IMR-90 (cell line): ENCODE measurements at regions not wholly inside any gene's neighbourhood (a gene's known extent, or its start where the extent isn't known, plus 50 kb on each side); places are given as distances from the start of the nearest gene placed in this dataset.

Experiments used
- ATAC-seq: fragments of 200-7000 bp; cut with Tn5 transposase; 2 replicates; pipeline ENCODE4 v1.9.1; 2020; ENCODE audit warnings: low read depth, mild to moderate bottlenecking, moderate library complexity
- BruUV-seq: library from RNA; stranded (reverse); fragments of 400-500 nt; replicated peaks from 2 replicates; lab custom pipeline; 2021; lab: Mats Ljungman, UMichigan
- CTCF ChIA-PET: fragments of 300-600 bp; formaldehyde crosslinking; extraction: SDS; loops from one replicate; lab custom pipeline; 2021; ENCODE audit warnings: antibody characterized with exemption; lab: Yijun Ruan, JAX
- POLR2A ChIA-PET: fragments of 300-600 bp; sonication (Branson Sonifier 250); formaldehyde crosslinking; loops from one replicate; lab custom pipeline; 2022; ENCODE audit warnings: antibody characterized with exemption; ENCODE audit not compliant: unreplicated experiment; lab: Charles Lee
- DNase-seq: peaks from one replicate; pipeline ENCODE4 v3.0.0; 2013
- H2AFZ ChIP-seq: replicated peaks from 2 replicates; pipeline ENCODE3; 2013; ENCODE audit warnings: low read length, mild to moderate bottlenecking; ENCODE audit not compliant: poor library complexity
- H2AK5ac ChIP-seq: 2 replicates; pipeline ENCODE4 v1.6.1; 2013; ENCODE audit warnings: low read depth, low read length, inconsistent platforms
- H2AK9ac ChIP-seq: replicated peaks from 2 replicates; pipeline ENCODE3; 2013; ENCODE audit warnings: mild to moderate bottlenecking, low read depth, low read length, moderate library complexity; ENCODE audit not compliant: poor library complexity
- H2BK120ac ChIP-seq: 2 replicates; pipeline ENCODE4 v1.6.1; 2013; ENCODE audit warnings: low read depth, low read length, inconsistent platforms
- H2BK15ac ChIP-seq: 3 replicates; pipeline ENCODE4 v1.6.1; 2013; ENCODE audit warnings: low read depth, low read length, inconsistent platforms
- H2BK20ac ChIP-seq: 2 replicates; pipeline ENCODE4 v1.6.1; 2013; ENCODE audit warnings: low read depth, mild to moderate bottlenecking, inconsistent platforms, low read length, moderate library complexity
- H2BK5ac ChIP-seq: 2 replicates; pipeline ENCODE4 v1.6.1; 2013; ENCODE audit warnings: mild to moderate bottlenecking, low read depth, low read length, inconsistent platforms; ENCODE audit not compliant: poor library complexity, severe bottlenecking
- H3K14ac ChIP-seq: replicated peaks from 2 replicates; pipeline ENCODE4 v1.6.1; 2013; ENCODE audit warnings: low read depth, low read length, inconsistent platforms
- H3K18ac ChIP-seq: 2 replicates; pipeline ENCODE4 v1.6.1; 2013; ENCODE audit warnings: low read depth, low read length, control low read depth
- H3K23ac ChIP-seq: 2 replicates; pipeline ENCODE4 v1.6.1; 2013; ENCODE audit warnings: low read depth, low read length, inconsistent platforms
- H3K27ac ChIP-seq: 2 replicates; pipeline ENCODE4 v1.5.1; 2013; ENCODE audit warnings: mild to moderate bottlenecking, control low read depth, low read length; ENCODE audit not compliant: insufficient read depth
- H3K27me3 ChIP-seq: 2 replicates; pipeline ENCODE4 v1.6.1; 2013; ENCODE audit warnings: low read length; ENCODE audit not compliant: control insufficient read depth, insufficient read depth
- H3K36me3 ChIP-seq: 2 replicates; pipeline ENCODE4 v1.6.1; 2013; ENCODE audit warnings: low read length, mixed read lengths; ENCODE audit not compliant: control insufficient read depth, insufficient read depth
- H3K4ac ChIP-seq: 2 replicates; pipeline ENCODE4 v1.6.1; 2013; ENCODE audit warnings: low read depth, low read length, inconsistent platforms
- H3K4me1 ChIP-seq: 2 replicates; pipeline ENCODE4 v1.6.1; 2013; ENCODE audit warnings: low read length, mixed read lengths; ENCODE audit not compliant: control insufficient read depth, insufficient read depth
- H3K4me2 ChIP-seq: 2 replicates; pipeline ENCODE4 v1.6.1; 2013; ENCODE audit warnings: low read depth, mild to moderate bottlenecking, control low read depth, low read length, moderate library complexity
- H3K4me3 ChIP-seq: 2 replicates; pipeline ENCODE4 v1.5.1; 2013; ENCODE audit warnings: low read depth, mild to moderate bottlenecking, control low read depth, low read length, moderate library complexity; ENCODE audit not compliant: insufficient read depth
- H3K56ac ChIP-seq: 2 replicates; pipeline ENCODE4 v1.6.1; 2013; ENCODE audit warnings: low read length, inconsistent platforms; ENCODE audit not compliant: insufficient read depth; ENCODE audit errors: extremely low read depth
- H3K79me1 ChIP-seq, 2 experiments: 2 replicates each; pipeline ENCODE4 v1.6.1; 2013; ENCODE audit warnings: low read length in 2 of 2, inconsistent platforms in 1 of 2, low read depth in 1 of 2
- H3K9ac ChIP-seq: 2 replicates; pipeline ENCODE4 v1.6.1; 2013; ENCODE audit warnings: low read depth, low read length, control low read depth
- H3K9me1 ChIP-seq: 2 replicates; pipeline ENCODE4 v1.6.1; 2013; ENCODE audit warnings: low read length, inconsistent platforms; ENCODE audit not compliant: insufficient read depth
- H3K9me3 ChIP-seq: 2 replicates; pipeline ENCODE4 v1.6.1; 2013; ENCODE audit warnings: low read length; ENCODE audit not compliant: control insufficient read depth, insufficient read depth
- H4K20me1 ChIP-seq: 2 replicates; pipeline ENCODE4 v1.6.1; 2013; ENCODE audit warnings: low read length, inconsistent platforms; ENCODE audit not compliant: insufficient read depth
- H4K5ac ChIP-seq: 2 replicates; pipeline ENCODE4 v1.6.1; 2013; ENCODE audit warnings: mild to moderate bottlenecking, low read depth, low read length, control low read depth
- H4K8ac ChIP-seq, 2 experiments: 2 replicates each; pipeline ENCODE4 v1.6.1; 2013; ENCODE audit warnings: low read depth in 2 of 2, low read length in 2 of 2, control low read depth in 1 of 2, inconsistent platforms in 1 of 2
- H4K91ac ChIP-seq: 2 replicates; pipeline ENCODE4 v1.6.1; 2013; ENCODE audit warnings: low read depth, low read length, inconsistent platforms; ENCODE audit not compliant: insufficient read depth
- BHLHE40 ChIP-seq: fragments of 150-350 bp; IDR thresholded peaks from 2 replicates; pipeline ENCODE4 v1.6.1; 2016; ENCODE audit warnings: mild to moderate bottlenecking, low read depth, low read length
- CHD1 ChIP-seq: IDR thresholded peaks from 2 replicates; pipeline ENCODE4 v1.6.1; 2012; ENCODE audit warnings: low read depth, low read length, improper control_type of control experiment
- CTCF ChIP-seq: conservative IDR thresholded peaks from 2 replicates; pipeline ENCODE4 v1.5.1; 2012; ENCODE audit warnings: mild to moderate bottlenecking, low read depth, low read length, improper control_type of control experiment
- ELK1 ChIP-seq: fragments of 150-350 bp; IDR thresholded peaks from 2 replicates; pipeline ENCODE4 v1.6.1; 2016; ENCODE audit warnings: low read depth, mild to moderate bottlenecking, low read length, moderate library complexity, borderline replicate concordance
- MAFK ChIP-seq: IDR thresholded peaks from 2 replicates; pipeline ENCODE4 v1.6.1; 2012; ENCODE audit warnings: low read depth, low read length, improper control_type of control experiment
- MAZ ChIP-seq: IDR thresholded peaks from 2 replicates; pipeline ENCODE4 v1.6.1; 2012; ENCODE audit warnings: low read depth, mild to moderate bottlenecking, low read length, improper control_type of control experiment, moderate library complexity, borderline replicate concordance
- MXI1 ChIP-seq: IDR thresholded peaks from 2 replicates; pipeline ENCODE4 v1.6.1; 2012; ENCODE audit warnings: low read depth, mild to moderate bottlenecking, low read length, moderate library complexity, borderline replicate concordance
- NFE2L2 ChIP-seq: fragments of 150-350 bp; IDR thresholded peaks from 2 replicates; pipeline ENCODE4 v1.6.1; 2016; ENCODE audit warnings: low read depth, mild to moderate bottlenecking, low read length
- POLR2A ChIP-seq: IDR thresholded peaks from 2 replicates; pipeline ENCODE4 v1.6.1; 2012; ENCODE audit warnings: mild to moderate bottlenecking, low read depth, low read length
- RAD21 ChIP-seq: IDR thresholded peaks from 2 replicates; pipeline ENCODE4 v1.6.1; 2012; ENCODE audit warnings: low read length, improper control_type of control experiment
- RCOR1 ChIP-seq: IDR thresholded peaks from 2 replicates; pipeline ENCODE4 v1.6.1; 2012; ENCODE audit warnings: mild to moderate bottlenecking, low read length, improper control_type of control experiment; ENCODE audit not compliant: insufficient replicate concordance
- RFX5 ChIP-seq: IDR thresholded peaks from 2 replicates; pipeline ENCODE4 v1.8.0; 2012; ENCODE audit warnings: low read depth, mild to moderate bottlenecking, low read length, moderate library complexity
- SMC3 ChIP-seq: fragments of 150-350 bp; IDR thresholded peaks from 2 replicates; pipeline ENCODE4 v1.6.1; 2016; ENCODE audit warnings: low read depth, mild to moderate bottlenecking, antibody characterized with exemption, low read length, moderate library complexity
- USF2 ChIP-seq: fragments of 150-350 bp; IDR thresholded peaks from 2 replicates; pipeline ENCODE4 v1.6.1; 2017; ENCODE audit warnings: mild to moderate bottlenecking, antibody characterized with exemption, low read length, low read depth
- WGBS, 2 experiments: methylation state at CpG; one replicate each; pipeline versions ENCODE4 v1.1.5 to v1.1.7; 2013; ENCODE audit warnings: missing lambda C conversion rate in 2 of 2; ENCODE audit not compliant: insufficient read length in 1 of 2; ENCODE audit errors: extremely low coverage in 2 of 2; 5-methylcytosine and 5-hydroxymethylcytosine counted together
- dilution Hi-C: fragments of 300-500 bp; cut with HindIII; formaldehyde crosslinking; loops from one replicate; pipeline ENCODE4 v1.14.3; 2018; ENCODE audit warnings: low sequenced_read_pairs; ENCODE audit not compliant: unreplicated experiment
- in situ Hi-C: fragments of 300-500 bp; cut with MboI; formaldehyde crosslinking; loops from 3 replicates; pipeline ENCODE4 v1.14.3; 2019; ENCODE audit warnings: low sequenced_read_pairs, inconsistent platforms, mixed read lengths
- intact Hi-C: fragments of 100-400 bp; cut with micrococcal nuclease; formaldehyde crosslinking; loops from 2 replicates; pipeline ENCODE4 v1.10.0; 2022

GRCh38 chr4:20095805-20096541 is 155.7 kb upstream of the SLIT2 start:
- intact Hi-C loops (no loop called here), dilution Hi-C loops (no loop called here), in situ Hi-C loops (no loop called here)
- H3K56ac ChIP-seq = no peak overlapping the region
- H3K27me3 ChIP-seq = no peaks in the 10 kb centered on the region
- H3K4ac ChIP-seq = no peak overlapping the region
- H2AFZ ChIP-seq = no peak overlapping the region
- H2BK5ac ChIP-seq = no peak overlapping the region
- H3K4me2 ChIP-seq = no peak overlapping the region
- no peaks in the 10 kb centered on the region for H3K36me3 ChIP-seq
- no peak overlapping the region for H3K9ac ChIP-seq
- no peak overlapping the region for H2BK120ac ChIP-seq
- no peak overlapping the region for H3K27ac ChIP-seq
- 100% methylated on average over 2 of the region's 4 CpGs; no CpG with 5 or more reads in 1 of the 2 experiments for WGBS, 2 experiments
- no peak overlapping the region for H4K5ac ChIP-seq
- H3K18ac ChIP-seq = no peak overlapping the region; the same call in 1 of the 2 replicates
- H4K20me1 ChIP-seq = no peaks in the 10 kb centered on the region
- no peak overlapping the region for H3K23ac ChIP-seq
- H4K91ac ChIP-seq = no peak overlapping the region
- H2AK9ac ChIP-seq = no peak overlapping the region
- H3K9me3 ChIP-seq = no peaks in the 10 kb centered on the region
- H3K14ac ChIP-seq = no peak overlapping the region
- TF ChIP-seq ELK1 = no peak
- no peak for TF ChIP-seq MAFK
- TF ChIP-seq BHLHE40 = no peak
- no peak for TF ChIP-seq MAZ
- no peak for TF ChIP-seq USF2
- TF ChIP-seq CHD1 = no peak
- TF ChIP-seq CTCF = no peak
- no peak for TF ChIP-seq MXI1
- no peak for TF ChIP-seq NFE2L2
- no peak for TF ChIP-seq RAD21
- no peak for TF ChIP-seq RFX5
- TF ChIP-seq RCOR1 = no peak
- TF ChIP-seq POLR2A = no peak
- TF ChIP-seq SMC3 = no peak
- H2AK5ac ChIP-seq = no peak overlapping the region; the same call in 1 of the 2 replicates
- ATAC-seq (peak; percentile 66), DNase-seq (peak; percentile 4)
- no peak overlapping the region for H2BK15ac ChIP-seq
- no peak overlapping the region for H4K8ac ChIP-seq
- no peaks in the 10 kb centered on the region for H3K4me1 ChIP-seq
- H3K9me1 ChIP-seq = no peaks in the 10 kb centered on the region
- no TSS peak for BruUV-seq
- ChIA-PET POLR2A (no interaction called here), CTCF (no interaction called here)
- H3K79me1 ChIP-seq = no peaks in the 10 kb centered on the region
- no peak overlapping the region for H2BK20ac ChIP-seq
- no peak overlapping the region for H3K4me3 ChIP-seq
